Lower lobe of right lung (tissue), 2 donors: ENCODE measurements at regions not wholly inside any gene's neighbourhood (a gene's known extent, or its start where the extent isn't known, plus 50 kb on each side); places are given as distances from the start of the nearest gene placed in this dataset.

ENCODE experiments used
- ATAC-seq, 2 donors: fragments of 200-7000 bp; cut with Tn5 transposase; one replicate each; pipeline ENCODE4 v1.9.1; 2020 to 2022; ENCODE audit warnings: mild to moderate bottlenecking in 2 of 2, moderate library complexity in 2 of 2
- DNase-seq: peaks from one replicate; pipeline ENCODE4 v3.0.0-alpha.2; 2020
- H3K27ac ChIP-seq: fragments of 200-600 bp; one replicate; pipeline ENCODE4 v1.8.0; 2022
- H3K27me3 ChIP-seq: fragments of 200-600 bp; one replicate; pipeline ENCODE4 v1.8.0; 2022; ENCODE audit warnings: low read depth
- H3K36me3 ChIP-seq: fragments of 200-600 bp; one replicate; pipeline ENCODE4 v1.8.0; 2022; ENCODE audit warnings: mild to moderate bottlenecking
- H3K4me1 ChIP-seq: fragments of 200-600 bp; one replicate; pipeline ENCODE4 v1.8.0; 2022
- H3K4me3 ChIP-seq: fragments of 200-600 bp; one replicate; pipeline ENCODE4 v1.8.0; 2022; ENCODE audit warnings: mild to moderate bottlenecking
- H3K9me3 ChIP-seq: fragments of 200-600 bp; one replicate; pipeline ENCODE4 v1.8.0; 2022
- CTCF ChIP-seq: fragments of 200-600 bp; IDR thresholded peaks from one replicate; pipeline ENCODE4 v1.8.0; 2022; ENCODE audit warnings: antibody characterized with exemption, mild to moderate bottlenecking
- intact Hi-C: fragments of 100-400 bp; cut with DNase I; formaldehyde crosslinking; loops from one replicate; pipeline ENCODE4 v1.11.0; 2022
- donor health status: DM: no; HTN: yes; CAD: no; lungs with severe emphysema.

DNA sequence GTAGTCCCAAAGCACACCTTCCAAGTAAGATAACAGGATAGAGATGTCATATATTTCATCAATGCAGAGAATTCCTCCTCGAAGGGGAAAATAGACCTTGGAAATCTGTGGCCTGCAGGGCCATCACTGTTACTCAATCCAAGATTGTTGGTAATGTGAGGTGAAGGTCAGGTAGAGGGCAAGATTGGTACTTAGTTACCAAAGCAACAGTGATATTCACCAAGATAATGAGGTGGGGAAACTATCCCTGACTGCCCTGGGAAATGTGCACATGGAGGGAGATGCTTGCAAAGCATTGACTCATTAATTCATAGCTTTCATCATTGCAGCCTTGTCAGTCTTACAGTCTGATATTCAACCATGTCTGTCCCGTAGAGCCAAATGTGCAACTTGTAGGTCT, 234.1 kb upstream of the MON1B start:
- intact Hi-C loops: no loop called here
- no peaks in the 10 kb centered on the region for H3K4me1 ChIP-seq
- no peaks in the 10 kb centered on the region for H3K9me3 ChIP-seq
- no peak for TF ChIP-seq CTCF
- no peak for DNase-seq
- H3K27me3 ChIP-seq: no peaks in the 10 kb centered on the region
- no peak overlapping the region for H3K27ac ChIP-seq
- H3K36me3 ChIP-seq: no peaks in the 10 kb centered on the region
- ATAC-seq: no peak
- H3K4me3 ChIP-seq: no peak overlapping the region

- DNase-seq: no peak
- Histone ChIP-seq H3K36me3 (no peaks in the 10 kb centered on the region), H3K4me1 (no peaks in the 10 kb centered on the region), H3K27ac (no peak overlapping the region), H3K27me3 (no peaks in the 10 kb centered on the region), H3K9me3 (no peaks in the 10 kb centered on the region), H3K4me3 (no peak overlapping the region)
- no peak for ATAC-seq
- intact Hi-C loops: no loop called here
- no peak for TF ChIP-seq CTCF
These were observed 231.8 kb upstream of the MON1B start for GRCh38 chr16:76959166-76959565.

DNA sequence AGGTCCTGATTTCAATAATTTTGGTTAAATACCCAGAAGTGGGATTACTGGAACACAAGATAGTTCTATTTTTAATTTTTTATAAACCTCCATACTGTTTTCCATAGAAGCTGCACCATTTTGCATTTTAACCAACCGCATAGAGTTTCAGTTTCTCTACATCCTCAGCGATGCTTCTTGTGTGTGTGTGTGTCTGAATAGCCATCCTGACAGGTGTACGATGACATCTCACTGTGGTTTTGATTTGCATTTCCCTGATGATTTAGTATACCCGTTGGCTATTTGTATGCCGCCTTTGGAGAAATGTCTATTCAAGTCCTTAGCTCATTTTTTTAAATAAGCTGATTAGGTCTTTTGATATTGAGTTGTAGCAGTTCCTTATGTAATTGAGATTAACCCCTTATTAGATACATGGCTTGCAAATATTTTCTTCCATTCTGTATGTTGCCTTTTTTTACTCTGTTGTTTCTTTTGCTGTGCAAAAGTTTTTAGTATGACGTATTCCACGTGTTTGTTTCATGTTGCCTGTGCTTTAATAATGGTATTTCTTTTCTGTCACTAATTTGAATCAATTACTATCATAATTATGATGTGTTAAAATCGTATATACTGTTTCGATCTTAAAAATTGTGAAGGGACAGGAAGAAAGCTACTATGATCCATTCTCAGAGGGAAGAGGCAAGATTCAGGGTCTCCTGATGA, 227.2 kb upstream of the MON1B start:
- ATAC-seq: no peak
- H3K9me3 ChIP-seq: no peaks in the 10 kb centered on the region
- no peak for DNase-seq
- no peaks in the 10 kb centered on the region for H3K36me3 ChIP-seq
- no peaks in the 10 kb centered on the region for H3K27me3 ChIP-seq
- no peak overlapping the region for H3K27ac ChIP-seq
- TF ChIP-seq CTCF: no peak
- no peaks in the 10 kb centered on the region for H3K4me1 ChIP-seq
- intact Hi-C loops: no loop called here
- no peak overlapping the region for H3K4me3 ChIP-seq

DNA sequence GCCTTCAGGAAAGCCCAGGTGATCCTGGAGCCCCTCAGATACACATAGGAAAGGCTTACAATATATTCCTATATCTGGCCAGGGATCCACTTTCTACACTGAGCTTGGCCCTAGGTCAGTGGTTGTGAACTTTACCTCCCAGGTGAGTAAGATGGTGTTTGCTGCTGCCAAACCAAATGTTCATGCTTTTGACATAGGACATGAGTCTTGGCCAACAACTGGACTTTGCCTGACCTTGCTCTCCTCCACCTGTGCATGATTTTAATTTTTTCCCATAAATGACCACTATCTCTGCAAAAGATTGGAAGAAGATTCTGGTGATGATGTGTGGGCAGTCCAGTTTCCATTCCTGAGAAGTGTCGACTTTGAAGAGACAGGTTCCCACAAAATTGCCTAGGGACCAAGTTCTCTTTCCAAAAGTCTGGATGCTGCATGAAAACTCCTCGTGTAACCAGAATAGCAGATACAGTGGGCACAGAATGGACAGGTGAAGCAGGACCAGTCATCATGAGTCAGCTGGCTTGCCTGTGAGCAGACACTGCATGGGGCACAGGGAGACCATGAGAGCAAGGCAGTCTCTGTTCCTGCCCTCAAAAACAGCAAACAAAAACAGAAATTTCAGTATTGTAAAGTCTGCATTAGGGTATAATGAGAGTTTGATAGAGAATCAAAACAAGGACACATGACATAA, 226.4 kb upstream of the MON1B start:
- H3K27ac ChIP-seq: no peak overlapping the region
- intact Hi-C loops: no loop called here
- H3K27me3 ChIP-seq: no peaks in the 10 kb centered on the region
- no peaks in the 10 kb centered on the region for H3K36me3 ChIP-seq
- DNase-seq (no peak), ATAC-seq (no peak)
- no peak for TF ChIP-seq CTCF
- no peaks in the 10 kb centered on the region for H3K9me3 ChIP-seq
- H3K4me1 ChIP-seq: no peaks in the 10 kb centered on the region
- H3K4me3 ChIP-seq: no peak overlapping the region

GRCh38 chr16:76970087-76970744, 220.8 kb upstream of the MON1B start:
- TF ChIP-seq CTCF: no peak
- Histone ChIP-seq H3K27ac (no peak overlapping the region), H3K9me3 (no peaks in the 10 kb centered on the region), H3K4me1 (no peaks in the 10 kb centered on the region), H3K27me3 (no peaks in the 10 kb centered on the region), H3K4me3 (no peak overlapping the region), H3K36me3 (no peaks in the 10 kb centered on the region)
- no peak for ATAC-seq
- no peak for DNase-seq
- intact Hi-C loops: no loop called here
